ENCODE measurements at regions not wholly inside any gene's neighbourhood (a gene's known extent, or its start where the extent isn't known, plus 50 kb on each side); places are given as distances from the start of the nearest gene placed in this dataset.

DNA sequence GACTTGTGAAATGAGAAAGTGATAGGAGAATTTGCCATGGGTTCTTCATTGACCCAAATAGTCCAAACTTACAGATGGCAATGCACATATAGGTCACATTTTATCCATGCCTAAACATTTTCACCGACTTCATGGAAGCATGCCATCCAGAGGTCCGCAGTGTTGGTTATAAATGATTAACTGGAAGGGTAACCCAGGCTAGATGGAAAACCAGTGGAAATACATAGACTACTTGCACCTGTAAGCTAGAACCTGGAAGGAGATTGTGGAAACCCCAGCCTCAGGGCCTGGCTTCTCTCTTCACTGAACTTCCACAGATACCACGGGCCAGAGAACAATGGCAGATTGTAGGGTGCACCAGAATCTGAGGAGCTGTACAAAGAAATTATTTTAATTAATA lies 103.8 kb upstream of the SYNDIG1 start:
- Histone ChIP-seq H3K4me3 (no peak overlapping the region), H3K36me3 (no peaks in the 10 kb centered on the region), H3K27me3 (peaks cover 0 to 6% (median 0%) of the 10 kb centered on the region in 7 donors), H3K4me1 (no peaks in the 10 kb centered on the region), H3K27ac (no peak overlapping the region), H3K9me3 (peaks cover 0 to 13% (median 7%) of the 10 kb centered on the region in 11 donors)
- ATAC-seq: no peak
- no peak for DNase-seq
- TF ChIP-seq, protein P1, sequence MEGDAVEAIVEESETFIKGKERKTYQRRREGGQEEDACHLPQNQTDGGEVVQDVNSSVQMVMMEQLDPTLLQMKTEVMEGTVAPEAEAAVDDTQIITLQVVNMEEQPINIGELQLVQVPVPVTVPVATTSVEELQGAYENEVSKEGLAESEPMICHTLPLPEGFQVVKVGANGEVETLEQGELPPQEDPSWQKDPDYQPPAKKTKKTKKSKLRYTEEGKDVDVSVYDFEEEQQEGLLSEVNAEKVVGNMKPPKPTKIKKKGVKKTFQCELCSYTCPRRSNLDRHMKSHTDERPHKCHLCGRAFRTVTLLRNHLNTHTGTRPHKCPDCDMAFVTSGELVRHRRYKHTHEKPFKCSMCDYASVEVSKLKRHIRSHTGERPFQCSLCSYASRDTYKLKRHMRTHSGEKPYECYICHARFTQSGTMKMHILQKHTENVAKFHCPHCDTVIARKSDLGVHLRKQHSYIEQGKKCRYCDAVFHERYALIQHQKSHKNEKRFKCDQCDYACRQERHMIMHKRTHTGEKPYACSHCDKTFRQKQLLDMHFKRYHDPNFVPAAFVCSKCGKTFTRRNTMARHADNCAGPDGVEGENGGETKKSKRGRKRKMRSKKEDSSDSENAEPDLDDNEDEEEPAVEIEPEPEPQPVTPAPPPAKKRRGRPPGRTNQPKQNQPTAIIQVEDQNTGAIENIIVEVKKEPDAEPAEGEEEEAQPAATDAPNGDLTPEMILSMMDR (IDR thresholded peaks at IDR 0.05): no peak
- intact Hi-C loops (cut with DNase I): loop anchor here in 1 of 10 donors (10.0 kb wide), 1 partner anchor 69 kb away; no protein-coding TSS in a partner anchor
- 93 to 95% methylated on average over 3 of the region's 3 CpGs for WGBS, 2 donors

DNA sequence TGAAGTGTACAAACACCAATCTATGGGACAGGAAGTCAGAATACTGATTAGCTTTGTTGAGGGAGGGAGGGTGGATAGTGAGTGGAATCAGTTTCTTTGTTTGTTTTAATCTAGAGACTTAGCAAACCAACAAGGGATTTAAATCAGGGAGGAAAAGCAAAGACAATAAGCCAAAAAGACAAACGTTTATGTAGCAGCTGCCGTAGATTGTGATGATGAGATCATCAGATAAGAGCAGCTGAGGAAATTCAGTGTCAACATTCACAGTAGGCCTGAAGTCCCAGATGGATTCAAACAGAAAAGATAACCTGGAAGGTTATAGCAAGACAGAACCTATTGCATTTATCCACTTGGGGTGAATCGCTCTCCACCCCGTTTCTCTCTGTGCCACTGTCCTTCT lies 104.9 kb upstream of the SYNDIG1 start:
- 38 to 39% methylated on average over 4 of the region's 4 CpGs for WGBS, 2 donors
- Histone ChIP-seq H3K27me3 (peaks cover 0 to 5% (median 0%) of the 10 kb centered on the region in 7 donors), H3K36me3 (no peaks in the 10 kb centered on the region), H3K4me3 (no peak overlapping the region), H3K9me3 (peaks cover 0 to 13% (median 7%) of the 10 kb centered on the region in 11 donors), H3K4me1 (no peaks in the 10 kb centered on the region), H3K27ac (no peak overlapping the region)
- DNase-seq (no peak), ATAC-seq (no peak)
- TF ChIP-seq, protein P1 (IDR thresholded peaks at IDR 0.05): no peak
- intact Hi-C loops (cut with DNase I): loop anchor here in 1 of 10 donors (10.0 kb wide), 1 partner anchor 70 kb away; no protein-coding TSS in a partner anchor

DNA sequence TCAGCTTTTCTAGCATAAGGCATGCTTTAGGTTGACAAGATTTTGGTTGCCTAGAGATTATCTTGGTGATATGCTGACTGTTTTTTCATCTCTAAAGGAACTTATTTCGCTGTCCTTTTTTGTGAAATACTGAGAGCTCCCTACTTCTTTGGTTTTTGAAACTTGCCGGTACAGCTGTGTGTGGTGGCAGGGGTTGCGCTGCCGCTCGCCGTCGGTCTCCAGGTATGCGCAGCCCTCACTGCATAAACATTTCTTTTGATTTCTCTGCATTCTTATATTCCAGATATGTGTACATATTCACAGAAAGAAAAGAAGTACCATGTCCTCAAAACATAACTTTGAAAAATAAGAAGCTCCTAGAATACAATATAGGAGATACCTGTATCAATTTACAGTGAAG lies 106.4 kb upstream of the SYNDIG1 start:
- WGBS, 2 donors: 86 to 95% methylated on average over 8 of the region's 8 CpGs
- Histone ChIP-seq H3K36me3 (no peaks in the 10 kb centered on the region), H3K27ac (no peak overlapping the region), H3K4me3 (no peak overlapping the region), H3K9me3 (peaks cover 0 to 13% (median 7%) of the 10 kb centered on the region in 11 donors), H3K27me3 (peaks cover 0 to 5% (median 0%) of the 10 kb centered on the region in 7 donors), H3K4me1 (peaks cover 0 to 4% (median 0%) of the 10 kb centered on the region in 9 donors)
- TF ChIP-seq, protein P1 (IDR thresholded peaks at IDR 0.05): no peak
- DNase-seq (no peak), ATAC-seq (no peak)
- intact Hi-C loops (cut with DNase I): loop anchor here in 1 of 10 donors (10.0 kb wide), 1 partner anchor 72 kb away; no protein-coding TSS in a partner anchor

DNA sequence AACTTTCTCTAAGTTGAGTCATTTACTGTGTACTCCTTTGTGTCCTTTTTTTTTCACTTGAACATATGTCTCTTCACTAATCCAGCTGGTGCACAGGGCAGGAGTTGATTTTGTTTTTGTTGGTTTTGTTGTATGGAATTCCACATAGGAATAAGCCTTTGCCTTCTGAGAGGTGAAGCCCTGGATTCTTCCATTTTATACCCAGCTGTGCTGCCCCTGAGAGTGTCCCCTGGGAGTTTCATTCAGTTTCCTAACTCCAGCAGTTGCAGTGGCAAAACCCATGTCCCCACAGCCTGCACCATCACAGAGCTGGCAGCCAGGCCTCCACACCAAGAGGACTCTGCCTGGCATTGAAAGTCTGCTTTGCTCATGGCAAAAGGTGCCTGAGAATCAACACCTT lies 107.3 kb upstream of the SYNDIG1 start:
- TF ChIP-seq, protein P1 (IDR thresholded peaks at IDR 0.05): no peak
- DNase-seq (no peak), ATAC-seq (no peak)
- Histone ChIP-seq H3K4me3 (no peak overlapping the region), H3K9me3 (peaks cover 0 to 13% (median 7%) of the 10 kb centered on the region in 11 donors), H3K27ac (no peak overlapping the region), H3K27me3 (peaks cover 0 to 4% (median 0%) of the 10 kb centered on the region in 7 donors), H3K36me3 (no peaks in the 10 kb centered on the region), H3K4me1 (peaks cover 0 to 4% (median 0%) of the 10 kb centered on the region in 9 donors)
- intact Hi-C loops (cut with DNase I): loop anchor here in 1 of 10 donors (10.0 kb wide), 1 partner anchor 73 kb away; no protein-coding TSS in a partner anchor

Measured in heart right ventricle (tissue), 16 donors.